T-helper 9 cell (primary cell): ENCODE measurements at regions not wholly inside any gene's neighbourhood (a gene's known extent, or its start where the extent isn't known, plus 50 kb on each side); places are given as distances from the start of the nearest gene placed in this dataset.
"Not testable (repeated sequence)": the region's sequence is repeated elsewhere in the genome, so short reads cannot be mapped to it uniquely, and the experiment has no call there.

Experiments used
- DNase-seq: peaks from one replicate; pipeline ENCODE4 v3.0.0-alpha.2; 2020

- no peak for DNase-seq
Observed at GRCh38 chr1:199472978-199473377, 554.5 kb upstream of the NR5A2 start.

DNA sequence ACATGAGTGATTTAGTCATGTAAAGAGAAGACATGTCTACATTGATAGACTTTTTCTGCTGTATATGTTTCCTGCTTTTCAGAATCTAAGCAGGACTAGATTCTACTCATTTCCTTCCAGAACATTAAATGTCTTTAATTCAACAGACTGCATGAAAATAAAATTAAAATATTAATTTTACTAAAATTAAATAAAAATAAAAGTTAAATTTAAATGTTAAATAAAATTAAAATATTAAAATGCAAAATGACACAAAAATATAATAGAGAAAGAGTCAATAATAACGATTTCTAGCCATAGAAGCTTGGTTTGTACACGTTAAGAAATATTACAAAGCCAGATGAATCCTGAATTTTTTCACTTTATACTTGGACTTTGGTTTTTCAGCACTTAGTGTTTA, 552.8 kb upstream of the NR5A2 start:
- DNase-seq = no peak

GRCh38 chr1:199482426-199482825, 545.1 kb upstream of the NR5A2 start:
- no peak for DNase-seq

- DNase-seq = no peak
Observed at GRCh38 chr1:199489594-199489993, 537.9 kb upstream of the NR5A2 start.

GRCh38 chr1:199490769-199491527, 536.6 kb upstream of the NR5A2 start:
- DNase-seq = no peak

DNA sequence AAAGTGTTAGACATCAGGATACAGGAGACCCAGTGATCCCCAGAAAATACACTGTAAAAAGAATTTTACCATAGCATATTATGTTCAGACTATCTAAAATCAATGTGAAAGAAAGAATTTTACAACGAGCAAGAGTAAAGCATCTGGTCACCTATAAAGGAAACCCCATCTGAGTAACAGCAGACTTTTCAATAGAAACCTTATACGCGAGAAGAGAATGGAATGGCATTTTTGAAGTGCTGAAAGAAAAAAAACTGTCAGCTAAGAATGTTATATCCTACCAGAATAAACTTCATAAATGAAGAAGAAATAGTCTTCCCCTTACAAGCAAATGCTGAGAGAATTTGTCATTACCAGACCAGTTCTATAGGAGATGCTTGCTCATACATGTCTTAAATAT, 532.1 kb upstream of the NR5A2 start:
- no peak for DNase-seq

DNA sequence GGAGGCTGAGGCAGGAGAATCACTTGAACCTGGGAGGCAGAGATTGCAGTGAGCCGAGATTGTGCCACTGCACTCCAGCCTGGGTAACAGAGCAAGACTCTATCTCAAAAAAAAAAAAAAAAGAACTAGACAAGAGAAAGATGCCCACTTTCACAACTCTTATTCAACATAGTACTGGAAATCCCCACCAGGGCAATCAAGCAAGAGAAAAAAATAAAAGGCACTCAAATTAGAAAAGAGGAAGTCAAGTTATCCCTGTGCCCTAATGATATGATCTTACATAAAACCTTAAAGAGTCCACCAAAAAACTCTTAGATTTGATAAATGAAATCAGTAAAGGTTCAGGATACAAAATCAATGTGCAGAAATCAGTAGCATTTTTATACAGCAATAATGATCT, 528.7 kb upstream of the NR5A2 start:
- not testable (repeated sequence) for DNase-seq

DNA sequence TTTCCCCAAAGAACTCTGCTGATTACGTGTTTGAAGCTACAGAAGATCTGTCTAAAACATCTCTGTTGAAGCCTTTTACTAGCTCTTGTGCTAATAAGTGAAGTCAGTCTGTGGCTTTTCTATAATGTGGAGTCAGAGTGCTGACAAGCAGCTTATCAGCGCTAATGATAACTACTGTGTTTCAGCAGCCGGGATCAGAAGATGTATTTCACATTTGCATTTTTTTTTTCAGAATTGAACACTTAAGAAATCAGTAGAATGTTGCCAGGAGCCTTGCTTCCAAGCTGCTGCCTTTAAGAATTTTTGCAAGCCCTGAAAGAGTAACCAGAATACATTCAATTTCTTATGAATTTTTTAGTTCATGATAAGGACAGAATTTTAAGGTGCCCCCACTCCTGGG, 519.4 kb upstream of the NR5A2 start:
- DNase-seq = no peak

- no peak for DNase-seq
Observed at GRCh38 chr1:199508653-199509052, 518.9 kb upstream of the NR5A2 start.

- DNase-seq = no peak
Observed at GRCh38 chr1:199509456-199509855, 518.1 kb upstream of the NR5A2 start.

DNA sequence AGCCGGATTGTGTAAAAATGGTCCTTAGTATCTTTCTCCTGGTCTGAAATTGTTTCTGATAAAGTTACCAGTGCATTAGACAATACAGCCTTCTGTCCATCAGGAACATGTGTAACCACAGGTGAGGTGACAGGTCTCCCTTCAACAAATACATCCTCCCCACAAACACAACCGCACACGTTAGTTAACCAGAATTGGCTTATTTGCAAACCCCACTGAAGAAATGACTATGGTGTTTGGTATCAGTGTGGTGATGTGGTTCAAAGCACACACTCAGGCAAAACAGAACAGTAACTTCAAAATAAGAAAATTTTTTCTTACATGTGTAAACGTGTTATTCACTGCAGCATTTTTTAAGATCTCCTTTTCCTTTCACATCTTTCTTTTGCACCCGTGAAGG, 517.2 kb upstream of the NR5A2 start:
- DNase-seq = no peak

DNA sequence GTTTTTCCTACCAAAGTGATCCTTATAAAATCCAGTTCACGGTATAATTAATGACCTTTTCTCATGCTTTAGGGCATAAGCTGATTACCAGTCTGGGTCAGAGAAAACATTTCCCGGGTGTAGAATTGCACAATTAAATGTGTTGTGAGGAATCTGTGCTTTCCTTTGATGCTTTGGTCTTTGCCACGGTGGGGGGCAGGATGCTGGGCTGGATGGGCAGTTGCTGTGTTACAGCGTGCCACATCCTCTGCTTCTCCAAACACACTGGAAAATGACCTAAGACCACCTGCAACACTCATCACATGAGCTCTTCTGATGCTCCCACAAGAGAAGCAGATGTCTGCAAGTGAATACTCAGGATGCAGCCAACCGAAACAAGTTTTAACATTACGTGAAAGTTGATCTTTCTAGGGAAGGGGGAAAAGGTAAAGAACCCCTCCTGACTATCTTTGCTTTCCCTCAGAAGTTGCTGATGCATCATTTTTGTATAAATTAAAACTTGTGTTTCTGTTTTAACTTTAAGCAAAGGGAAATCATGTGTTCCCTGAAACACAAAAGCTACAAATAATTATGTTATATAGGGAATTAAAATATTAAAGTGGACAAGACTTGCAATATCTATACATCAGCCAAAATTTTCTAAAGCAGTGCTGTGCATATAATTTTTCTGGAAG, 515.3 kb upstream of the NR5A2 start:
- DNase-seq = no peak

GRCh38 chr1:199515261-199515660, 512.2 kb upstream of the NR5A2 start:
- no peak for DNase-seq

GRCh38 chr1:199522338-199522737, 505.2 kb upstream of the NR5A2 start:
- no peak for DNase-seq

GRCh38 chr1:199522936-199523335, 504.6 kb upstream of the NR5A2 start:
- DNase-seq = no peak

- DNase-seq = no peak
Observed at GRCh38 chr1:199529324-199529723, 498.2 kb upstream of the NR5A2 start.

- not testable (repeated sequence) for DNase-seq
Observed at GRCh38 chr1:199533361-199533760, 494.1 kb upstream of the NR5A2 start.

DNA sequence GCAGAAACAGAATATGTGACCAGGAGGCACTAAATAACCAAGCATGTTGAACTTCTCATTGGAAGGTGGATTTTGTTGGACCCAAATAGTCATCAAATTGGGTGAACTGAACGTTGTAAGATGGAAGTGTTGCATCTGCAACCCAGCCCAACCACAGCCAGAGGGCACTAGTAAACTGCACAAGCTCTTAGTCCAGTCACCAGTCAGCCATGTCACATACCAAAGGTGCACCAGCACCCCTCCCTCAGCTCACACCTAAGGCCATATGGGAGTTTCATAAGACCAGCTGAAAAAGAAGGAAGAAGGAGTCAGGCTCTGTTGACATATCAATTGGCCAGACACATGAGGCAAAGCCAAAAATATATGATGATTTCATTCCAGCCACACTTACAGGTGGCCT, 481.7 kb upstream of the NR5A2 start:
- no peak for DNase-seq

GRCh38 chr1:199546323-199546722, 481.2 kb upstream of the NR5A2 start:
- DNase-seq = no peak

DNA sequence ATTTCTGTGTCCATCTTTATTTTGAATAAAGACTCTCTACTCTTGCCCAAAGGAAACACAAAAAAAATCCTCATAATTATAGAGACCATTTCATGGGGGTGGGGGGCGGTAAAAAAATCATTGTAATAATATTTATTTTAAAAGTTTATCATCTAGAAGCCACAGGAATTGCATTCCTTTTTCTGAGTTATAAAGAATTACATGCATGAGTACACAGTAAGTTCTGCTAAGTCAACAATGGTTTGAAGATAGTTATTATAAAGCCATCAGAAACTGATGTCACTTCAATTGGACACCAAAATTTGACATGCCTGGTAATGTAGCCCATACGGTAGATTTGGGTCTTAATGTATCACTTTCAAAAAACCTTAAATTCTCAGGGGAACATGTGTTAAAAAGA, 478.1 kb upstream of the NR5A2 start:
- no peak for DNase-seq

DNA sequence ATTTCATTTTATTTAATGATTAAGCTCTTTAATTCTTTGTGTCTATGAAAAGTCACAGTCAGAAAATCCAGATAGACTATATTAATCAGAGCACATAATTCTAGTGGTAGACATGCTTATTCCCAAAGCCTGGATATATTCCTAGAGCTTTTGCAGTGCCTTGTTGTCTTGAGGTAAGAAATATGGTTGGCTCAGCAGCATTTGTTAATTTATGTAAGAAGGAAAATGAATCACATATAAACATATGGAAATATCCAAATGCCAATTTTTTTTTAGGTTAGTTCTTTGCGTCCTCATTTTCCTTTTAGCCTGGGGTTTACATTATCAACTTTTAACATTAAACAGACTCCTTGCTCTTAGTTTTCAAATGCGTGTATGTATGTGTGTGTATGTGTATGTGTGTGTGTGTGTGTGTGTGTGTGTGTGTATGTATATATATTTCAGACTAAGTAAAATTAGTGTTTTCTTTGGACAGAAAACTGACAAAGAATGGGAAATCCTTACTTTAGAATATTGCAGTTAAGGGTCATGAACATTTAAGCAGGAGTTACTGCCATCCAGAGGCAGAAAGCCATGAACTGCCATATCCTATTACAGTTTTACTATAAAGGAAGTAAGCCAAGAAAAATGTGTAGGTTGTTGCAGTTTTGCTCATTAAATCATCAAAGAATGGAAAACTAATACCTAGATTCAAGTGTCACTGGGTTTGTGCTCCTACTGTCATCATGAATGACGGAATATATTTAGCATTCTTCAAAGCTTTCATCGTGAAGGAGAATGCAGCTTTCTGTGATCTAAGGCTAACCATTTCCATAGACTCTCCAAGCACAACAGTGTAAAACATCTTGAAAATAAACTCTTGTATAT, 477.1 kb upstream of the NR5A2 start:
- no peak for DNase-seq

- no peak for DNase-seq
Observed at GRCh38 chr1:199551967-199552565, 475.4 kb upstream of the NR5A2 start.

DNA sequence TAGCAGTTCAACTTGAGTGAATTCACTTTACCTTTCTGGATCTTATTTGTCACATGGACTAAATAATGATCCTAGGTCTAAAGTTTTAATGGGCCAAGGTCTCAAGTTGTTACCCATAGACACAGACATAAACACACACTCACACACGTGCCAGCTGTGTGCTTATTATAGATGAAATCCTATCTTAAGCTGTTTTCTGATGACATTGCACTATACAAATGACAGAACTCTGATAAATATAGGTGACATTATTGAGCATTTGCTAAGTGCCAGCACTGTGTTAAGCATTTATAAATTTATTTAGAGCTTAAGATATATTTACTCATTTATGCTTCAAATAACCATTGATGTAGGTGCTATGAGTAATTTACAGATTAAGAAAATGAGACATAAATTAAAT, 474.4 kb upstream of the NR5A2 start:
- DNase-seq = no peak
